SK-N-SH treated with all-trans-retinoic acid at 6 μM for 48 hours (cell line): ENCODE measurements at regions not wholly inside any gene's neighbourhood (a gene's known extent, or its start where the extent isn't known, plus 50 kb on each side); places are given as distances from the start of the nearest gene placed in this dataset.

Experiments
- BACH2 ChIP-seq: fragments of 250-450 bp; sonication (Bioruptor Pico); IDR thresholded peaks from 2 replicates; pipeline ENCODE4 v1.9.0; 2021; ENCODE audit warnings: mild to moderate bottlenecking, borderline replicate concordance
- OSR1 ChIP-seq: fragments of 250-450 bp; sonication (Bioruptor Pico); IDR thresholded peaks from 2 replicates; pipeline ENCODE4 v1.8.0; 2022; ENCODE audit warnings: moderate library complexity, mild to moderate bottlenecking, inconsistent platforms
- RARB ChIP-seq: fragments of 250-450 bp; sonication (Bioruptor Pico); IDR thresholded peaks from 2 replicates; pipeline ENCODE4 v1.8.0; 2021; ENCODE audit warnings: mild to moderate bottlenecking, moderate library complexity
- SNAI2 ChIP-seq: fragments of 250-450 bp; sonication (Bioruptor Pico); IDR thresholded peaks from 2 replicates; pipeline ENCODE4 v1.5.0; 2020; ENCODE audit warnings: mild to moderate bottlenecking, moderate library complexity
- ZNF565 ChIP-seq: fragments of 450-650 bp; formaldehyde crosslinking; conservative IDR thresholded peaks from 2 replicates; pipeline ENCODE4 v1.5.0; 2020; ENCODE audit warnings: low read depth, mild to moderate bottlenecking, moderate library complexity
- TF ChIP-seq, protein P1 (sequence below): fragments of 250-450 bp; sonication (Bioruptor Pico); IDR thresholded peaks from 2 replicates; pipeline ENCODE4 v1.5.1; 2020; ENCODE audit warnings: low read depth, mild to moderate bottlenecking, moderate library complexity
- TF ChIP-seq, protein P2 (sequence below): fragments of 250-450 bp; sonication (Bioruptor Pico); IDR thresholded peaks from 2 replicates; pipeline ENCODE4 v1.8.0; 2020; ENCODE audit warnings: mild to moderate bottlenecking, moderate library complexity, borderline replicate concordance

DNA sequence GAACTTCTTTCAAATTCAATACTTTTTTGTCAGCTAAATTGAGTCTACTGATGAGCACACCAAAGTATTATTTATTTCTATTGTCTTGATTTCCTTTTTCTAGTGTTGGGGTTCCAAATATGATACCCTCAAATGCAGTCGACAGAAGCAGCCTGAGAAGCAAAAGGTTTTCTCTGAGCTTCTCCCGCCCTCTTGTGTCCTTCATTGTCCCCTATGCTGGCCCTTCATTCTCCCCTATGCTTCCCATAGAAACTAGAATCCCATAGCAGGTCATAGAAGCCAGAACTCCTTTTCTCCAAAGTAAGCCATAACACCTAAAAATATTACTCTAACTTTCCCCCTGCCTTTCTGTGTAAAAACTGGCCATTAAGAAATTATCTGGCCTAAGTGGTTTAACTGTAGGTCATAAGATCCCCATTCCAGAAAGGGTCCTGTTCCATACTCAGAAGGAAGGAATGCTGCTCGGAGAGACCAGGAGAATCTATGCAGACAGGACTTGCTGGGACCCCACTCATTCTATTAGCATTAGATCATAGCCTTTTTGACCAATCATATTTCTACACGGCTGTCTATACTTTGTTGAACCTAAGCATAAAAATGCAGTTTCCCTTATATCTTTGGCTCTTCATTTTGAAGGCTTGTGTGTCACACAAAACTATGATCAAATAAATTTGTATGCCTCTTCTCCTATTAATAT, 764.6 kb upstream of the PKDCC start:
- TF ChIP-seq, protein P1, sequence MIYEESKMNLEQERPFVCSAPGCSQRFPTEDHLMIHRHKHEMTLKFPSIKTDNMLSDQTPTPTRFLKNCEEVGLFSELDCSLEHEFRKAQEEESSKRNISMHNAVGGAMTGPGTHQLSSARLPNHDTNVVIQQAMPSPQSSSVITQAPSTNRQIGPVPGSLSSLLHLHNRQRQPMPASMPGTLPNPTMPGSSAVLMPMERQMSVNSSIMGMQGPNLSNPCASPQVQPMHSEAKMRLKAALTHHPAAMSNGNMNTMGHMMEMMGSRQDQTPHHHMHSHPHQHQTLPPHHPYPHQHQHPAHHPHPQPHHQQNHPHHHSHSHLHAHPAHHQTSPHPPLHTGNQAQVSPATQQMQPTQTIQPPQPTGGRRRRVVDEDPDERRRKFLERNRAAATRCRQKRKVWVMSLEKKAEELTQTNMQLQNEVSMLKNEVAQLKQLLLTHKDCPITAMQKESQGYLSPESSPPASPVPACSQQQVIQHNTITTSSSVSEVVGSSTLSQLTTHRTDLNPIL, result no peak
- TF ChIP-seq ZNF565 (CRISPR knock-in tag) (no peak), OSR1 (CRISPR knock-in tag) (no peak), SNAI2 (no peak), RARB (CRISPR knock-in tag) (no peak), BACH2 (CRISPR knock-in tag) (no peak)
- TF ChIP-seq, protein P2, sequence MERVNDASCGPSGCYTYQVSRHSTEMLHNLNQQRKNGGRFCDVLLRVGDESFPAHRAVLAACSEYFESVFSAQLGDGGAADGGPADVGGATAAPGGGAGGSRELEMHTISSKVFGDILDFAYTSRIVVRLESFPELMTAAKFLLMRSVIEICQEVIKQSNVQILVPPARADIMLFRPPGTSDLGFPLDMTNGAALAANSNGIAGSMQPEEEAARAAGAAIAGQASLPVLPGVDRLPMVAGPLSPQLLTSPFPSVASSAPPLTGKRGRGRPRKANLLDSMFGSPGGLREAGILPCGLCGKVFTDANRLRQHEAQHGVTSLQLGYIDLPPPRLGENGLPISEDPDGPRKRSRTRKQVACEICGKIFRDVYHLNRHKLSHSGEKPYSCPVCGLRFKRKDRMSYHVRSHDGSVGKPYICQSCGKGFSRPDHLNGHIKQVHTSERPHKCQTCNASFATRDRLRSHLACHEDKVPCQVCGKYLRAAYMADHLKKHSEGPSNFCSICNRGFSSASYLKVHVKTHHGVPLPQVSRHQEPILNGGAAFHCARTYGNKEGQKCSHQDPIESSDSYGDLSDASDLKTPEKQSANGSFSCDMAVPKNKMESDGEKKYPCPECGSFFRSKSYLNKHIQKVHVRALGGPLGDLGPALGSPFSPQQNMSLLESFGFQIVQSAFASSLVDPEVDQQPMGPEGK (CRISPR knock-in tag), result no peak
